Esophagus muscularis mucosa (tissue), 4 donors: ENCODE measurements at regions not wholly inside any gene's neighbourhood (a gene's known extent, or its start where the extent isn't known, plus 50 kb on each side); places are given as distances from the start of the nearest gene placed in this dataset.

Experiments used
- DNase-seq: peaks from one replicate; pipeline ENCODE4 v3.0.0-alpha.2; 2017; ENCODE audit errors: extremely low spot score
- H3K27ac ChIP-seq, 4 donors: fragments of 200-600 bp; sonication (generic); replicated peaks in 1 of 4; 1 replicate in 3 of 4; 2 replicates in 1 of 4; pipeline ENCODE4 v1.5.1; 2016 to 2019; ENCODE audit warnings: mild to moderate bottlenecking in 1 of 4
- H3K27me3 ChIP-seq, 4 donors: fragments of 200-600 bp; sonication (generic); one replicate each; pipeline versions ENCODE4 v1.5.1 to v1.6.0; 2016 to 2019
- H3K36me3 ChIP-seq, 4 donors: fragments of 200-600 bp; sonication (generic); one replicate each; pipeline ENCODE4 v1.5.1; 2016 to 2019
- H3K4me1 ChIP-seq, 4 donors: fragments of 200-600 bp; sonication (generic); one replicate each; pipeline ENCODE4 v1.5.1; 2016 to 2019
- H3K4me3 ChIP-seq, 4 donors: fragments of 200-600 bp; sonication (generic); 1 replicate in 2 of 4; 2 replicates in 2 of 4; pipeline ENCODE4 v1.5.1; 2016 to 2019; ENCODE audit warnings: mild to moderate bottlenecking in 4 of 4, moderate library complexity in 1 of 4
- H3K9me3 ChIP-seq, 4 donors: fragments of 200-600 bp; sonication (generic); 1 replicate in 3 of 4; 2 replicates in 1 of 4; pipeline ENCODE4 v1.5.1; 2016 to 2019
- CTCF ChIP-seq, 3 experiments: fragments of 200-600 bp in 2 of 3; fragments of 450-650 bp in 1 of 3; sonication (generic) in 2 of 3; IDR thresholded peaks; one replicate each; pipeline ENCODE4 v1.5.1; 2017 to 2019; ENCODE audit warnings: antibody characterized with exemption in 3 of 3, mild to moderate bottlenecking in 2 of 3, moderate library complexity in 1 of 3
- EP300 ChIP-seq: sonication (generic); formaldehyde crosslinking; IDR thresholded peaks from one replicate; pipeline ENCODE4 v1.6.1; 2017; ENCODE audit warnings: antibody characterized with exemption
- POLR2A ChIP-seq: fragments of 450-650 bp; IDR thresholded peaks from one replicate; pipeline ENCODE4 v1.6.1; 2017; ENCODE audit warnings: antibody characterized with exemption, moderate library complexity, mild to moderate bottlenecking, low read depth
- POLR2AphosphoS5 ChIP-seq, 2 donors: sonication (generic); formaldehyde crosslinking; IDR thresholded peaks; one replicate each; pipeline ENCODE4 v1.6.1; 2017; ENCODE audit warnings: antibody characterized with exemption in 2 of 2
- WGBS: methylation state at CpG from one replicate; pipeline ENCODE4 v1.1.5; 2018; 5-methylcytosine and 5-hydroxymethylcytosine counted together
- intact Hi-C: fragments of 100-400 bp; cut with DNase I; formaldehyde crosslinking; loops from one replicate; pipeline ENCODE4 v1.15.1; 2023

- intact Hi-C loops = no loop called here
- WGBS = 48% methylated on average over 4 of the region's 4 CpGs
- Histone ChIP-seq H3K27me3 (no peaks in the 10 kb centered on the region), H3K4me1 (peaks cover 0 to 11% (median 7%) of the 10 kb centered on the region in 4 donors), H3K9me3 (no peaks in the 10 kb centered on the region), H3K4me3 (no peak overlapping the region), H3K36me3 (no peaks in the 10 kb centered on the region), H3K27ac (no peak overlapping the region)
- no peak for TF ChIP-seq CTCF (IDR thresholded peaks at IDR 0.05)
- TF ChIP-seq POLR2A = no peak
- no peak for TF ChIP-seq EP300
- no peak for TF ChIP-seq POLR2AphosphoS5 (IDR thresholded peaks at IDR 0.05)
- DNase-seq = no peak
Measured at GRCh38 chr11:112762707-112763090, 198.5 kb upstream of the NCAM1 start.

- Histone ChIP-seq H3K9me3 (no peaks in the 10 kb centered on the region), H3K36me3 (no peaks in the 10 kb centered on the region), H3K27ac (no peak overlapping the region), H3K4me1 (peaks cover 7 to 20% (median 12%) of the 10 kb centered on the region in 4 donors), H3K4me3 (no peak overlapping the region), H3K27me3 (no peaks in the 10 kb centered on the region)
- TF ChIP-seq CTCF (IDR thresholded peaks at IDR 0.05) (no peak), POLR2AphosphoS5 (IDR thresholded peaks at IDR 0.05) (no peak), EP300 (no peak), POLR2A (no peak)
- DNase-seq = no peak
- WGBS = 98% methylated on average over 4 of the region's 5 CpGs
- intact Hi-C loops = no loop called here
Measured at GRCh38 chr11:112765337-112765736, 195.9 kb upstream of the NCAM1 start.

- Histone ChIP-seq H3K36me3 (no peaks in the 10 kb centered on the region), H3K4me1 (peaks cover 7 to 14% (median 8%) of the 10 kb centered on the region in 4 donors), H3K27ac (no peak overlapping the region), H3K27me3 (no peaks in the 10 kb centered on the region), H3K9me3 (no peaks in the 10 kb centered on the region), H3K4me3 (no peak overlapping the region)
- no peak for TF ChIP-seq EP300
- TF ChIP-seq CTCF (IDR thresholded peaks at IDR 0.05) = no peak
- no peak for TF ChIP-seq POLR2A
- TF ChIP-seq POLR2AphosphoS5 (IDR thresholded peaks at IDR 0.05) = no peak
- intact Hi-C loops = no loop called here
- DNase-seq = no peak
- WGBS = 67% methylated on average over 4 of the region's 5 CpGs
Measured at GRCh38 chr11:112769170-112769569, 192.1 kb upstream of the NCAM1 start.

- H3K36me3 ChIP-seq = no peaks in the 10 kb centered on the region
- H3K9me3 ChIP-seq = no peaks in the 10 kb centered on the region
- intact Hi-C loops = no loop called here
- WGBS = 46% methylated on average over 4 of the region's 4 CpGs
- H3K27ac ChIP-seq = no peak overlapping the region
- H3K27me3 ChIP-seq = no peaks in the 10 kb centered on the region
- no peak overlapping the region for H3K4me3 ChIP-seq
- TF ChIP-seq EP300 = no peak
- no peak for TF ChIP-seq POLR2A
- H3K4me1 ChIP-seq = peaks cover 7 to 14% (median 8%) of the 10 kb centered on the region in 4 donors
- DNase-seq = no peak
Measured at GRCh38 chr11:112769584-112769983, 191.6 kb upstream of the NCAM1 start.

- intact Hi-C loops = no loop called here
- Histone ChIP-seq H3K4me1 (peaks cover 7 to 14% (median 8%) of the 10 kb centered on the region in 4 donors), H3K4me3 (no peak overlapping the region), H3K27me3 (no peaks in the 10 kb centered on the region), H3K36me3 (no peaks in the 10 kb centered on the region), H3K9me3 (no peaks in the 10 kb centered on the region), H3K27ac (no peak overlapping the region)
- TF ChIP-seq POLR2AphosphoS5 (IDR thresholded peaks at IDR 0.05) (no peak), POLR2A (no peak), CTCF (IDR thresholded peaks at IDR 0.05) (no peak), EP300 (no peak)
- no peak for DNase-seq
- WGBS = 82% methylated on average over 5 of the region's 5 CpGs
Measured at GRCh38 chr11:112770033-112770432, 191.2 kb upstream of the NCAM1 start.
